Tibial artery (tissue), 4 donors: ENCODE measurements at regions not wholly inside any gene's neighbourhood (a gene's known extent, or its start where the extent isn't known, plus 50 kb on each side); places are given as distances from the start of the nearest gene placed in this dataset.

Experiments
- DNase-seq, 2 donors: peaks; one replicate each; pipeline ENCODE4 v3.0.0-alpha.2; 2019
- H3K27ac ChIP-seq, 2 donors: fragments of 200-600 bp; sonication (generic) in 1 of 2; 1 replicate in 1 of 2; 2 replicates in 1 of 2; pipeline ENCODE4 v1.5.1; 2018 to 2019; ENCODE audit warnings: mild to moderate bottlenecking in 1 of 2
- H3K27me3 ChIP-seq, 2 donors: fragments of 200-600 bp; sonication (generic) in 1 of 2; one replicate each; pipeline versions ENCODE4 v1.5.1 to v1.6.0; 2016 to 2019
- H3K36me3 ChIP-seq, 3 donors: fragments of 200-600 bp; sonication (generic) in 2 of 3; one replicate each; pipeline ENCODE4 v1.5.1; 2016 to 2019; ENCODE audit warnings: mild to moderate bottlenecking in 2 of 3
- H3K4me1 ChIP-seq, 4 donors: fragments of 200-600 bp; sonication (generic) in 2 of 4; 1 replicate in 3 of 4; 2 replicates in 1 of 4; pipeline ENCODE4 v1.5.1; 2016 to 2019
- H3K4me3 ChIP-seq, 2 donors: fragments of 200-600 bp; sonication (generic) in 1 of 2; 1 replicate in 1 of 2; 2 replicates in 1 of 2; pipeline ENCODE4 v1.5.1; 2018 to 2019; ENCODE audit warnings: mild to moderate bottlenecking in 2 of 2
- H3K9me3 ChIP-seq, 3 donors: fragments of 200-600 bp; sonication (generic) in 1 of 3; one replicate each; pipeline ENCODE4 v1.5.1; 2016 to 2019
- CTCF ChIP-seq, 2 experiments: fragments of 200-600 bp in 1 of 2; fragments of 450-650 bp in 1 of 2; IDR thresholded peaks; one replicate each; pipeline ENCODE4 v1.5.1; 2017 to 2019; ENCODE audit warnings: antibody characterized with exemption in 2 of 2, mild to moderate bottlenecking in 1 of 2, moderate library complexity in 1 of 2
- intact Hi-C: fragments of 100-400 bp; cut with DNase I; formaldehyde crosslinking; loops from one replicate; pipeline ENCODE4 v1.15.0; 2023; ENCODE audit warnings: low total_unique reads

GRCh38 chr2:188776634-188777033 is 197.5 kb upstream of the COL3A1 start:
- Histone ChIP-seq H3K27ac (no peak overlapping the region), H3K9me3 (no peaks in the 10 kb centered on the region), H3K36me3 (no peaks in the 10 kb centered on the region), H3K4me3 (no peak overlapping the region), H3K4me1 (no peaks in the 10 kb centered on the region), H3K27me3 (no peaks in the 10 kb centered on the region)
- intact Hi-C loops, result no loop called here
- no peak for TF ChIP-seq CTCF (IDR thresholded peaks at IDR 0.05)
- DNase-seq, result no peak

GRCh38 chr2:188784269-188784762 is 189.9 kb upstream of the COL3A1 start:
- Histone ChIP-seq H3K36me3 (no peaks in the 10 kb centered on the region), H3K27me3 (no peaks in the 10 kb centered on the region), H3K4me3 (no peak overlapping the region), H3K9me3 (no peaks in the 10 kb centered on the region), H3K4me1 (peaks cover 0 to 48% (median 10%) of the 10 kb centered on the region in 4 donors), H3K27ac (peak overlapping the region in 1 of 2 donors; percentile 50)
- TF ChIP-seq CTCF (IDR thresholded peaks at IDR 0.05), result no peak
- DNase-seq, result no peak
- intact Hi-C loops, result loop anchor here (10.0 kb wide), 1 partner anchor 190 kb away; the partner anchor contains the start of gene COL3A1

- H3K4me3 ChIP-seq, result no peak overlapping the region
- peak overlapping the region; percentile 75 for H3K27ac ChIP-seq
- intact Hi-C loops, result loop anchor here (10.0 kb wide), 1 partner anchor 190 kb away; the partner anchor contains the start of gene COL3A1
- H3K9me3 ChIP-seq, result no peaks in the 10 kb centered on the region
- peaks cover 0 to 53% (median 10%) of the 10 kb centered on the region in 4 donors for H3K4me1 ChIP-seq
- H3K27me3 ChIP-seq, result no peaks in the 10 kb centered on the region
- DNase-seq, result no peak
- H3K36me3 ChIP-seq, result no peaks in the 10 kb centered on the region
- no peak for TF ChIP-seq CTCF (IDR thresholded peaks at IDR 0.05)
Measured at GRCh38 chr2:188785061-188785460, 189.1 kb upstream of the COL3A1 start.

GRCh38 chr2:188785490-188785889 is 188.7 kb upstream of the COL3A1 start:
- intact Hi-C loops, result loop anchor here (10.0 kb wide), 1 partner anchor 189 kb away; the partner anchor contains the start of gene COL3A1
- Histone ChIP-seq H3K9me3 (no peaks in the 10 kb centered on the region), H3K36me3 (no peaks in the 10 kb centered on the region), H3K27ac (peak overlapping the region; percentile 75), H3K4me3 (no peak overlapping the region), H3K4me1 (peaks cover 0 to 53% (median 10%) of the 10 kb centered on the region in 4 donors), H3K27me3 (no peaks in the 10 kb centered on the region)
- no peak for TF ChIP-seq CTCF (IDR thresholded peaks at IDR 0.05)
- no peak for DNase-seq

GRCh38 chr2:188786368-188786841 is 187.8 kb upstream of the COL3A1 start:
- intact Hi-C loops, result loop anchor here (10.0 kb wide), 1 partner anchor 188 kb away; the partner anchor contains the start of gene COL3A1
- H3K36me3 ChIP-seq, result no peaks in the 10 kb centered on the region
- peaks cover 0 to 53% (median 10%) of the 10 kb centered on the region in 4 donors for H3K4me1 ChIP-seq
- H3K9me3 ChIP-seq, result no peaks in the 10 kb centered on the region
- H3K27ac ChIP-seq, result peak overlapping the region; percentile 75
- no peak for TF ChIP-seq CTCF (IDR thresholded peaks at IDR 0.05)
- DNase-seq, result no peak
- peak overlapping the region; percentile 17 to 26 for H3K4me3 ChIP-seq
- no peaks in the 10 kb centered on the region for H3K27me3 ChIP-seq
